ENCODE measurements at regions not wholly inside any gene's neighbourhood (a gene's known extent, or its start where the extent isn't known, plus 50 kb on each side); places are given as distances from the start of the nearest gene placed in this dataset.

DNA sequence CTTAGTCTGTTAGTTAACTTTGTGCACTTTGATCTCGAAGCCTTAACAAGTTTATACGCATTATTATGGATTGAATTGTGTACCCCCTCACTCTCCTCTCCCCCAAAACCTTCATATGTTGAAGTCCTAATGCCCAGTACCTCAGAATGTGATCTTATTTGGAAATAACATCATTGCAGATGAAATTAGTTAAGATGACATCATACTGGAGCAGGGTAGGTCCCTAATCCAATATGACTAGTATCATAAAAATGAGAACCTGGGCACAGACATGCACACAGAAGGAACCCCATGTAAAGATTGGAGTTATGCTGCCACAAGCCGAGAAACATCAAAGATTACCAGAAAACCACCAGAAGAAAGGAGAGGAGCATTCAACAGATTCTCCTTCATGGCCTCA lies 85.8 kb upstream of the TSC22D1 start:
- Mint-ChIP-seq H3K9me3 (no peaks in the 10 kb centered on the region), H3K4me1 (ENCODE audit: low read depth) (peaks cover 20% of the 10 kb centered on the region), H3K27ac (no peak overlapping the region), H3K27me3 (ENCODE audit: insufficient read depth) (no peaks in the 10 kb centered on the region; the same call in 1 of the 2 replicates), H3K36me3 (ENCODE audit: low read depth) (no peaks in the 10 kb centered on the region), H3K4me3 (no peak overlapping the region)
- TF ChIP-seq, protein P1, sequence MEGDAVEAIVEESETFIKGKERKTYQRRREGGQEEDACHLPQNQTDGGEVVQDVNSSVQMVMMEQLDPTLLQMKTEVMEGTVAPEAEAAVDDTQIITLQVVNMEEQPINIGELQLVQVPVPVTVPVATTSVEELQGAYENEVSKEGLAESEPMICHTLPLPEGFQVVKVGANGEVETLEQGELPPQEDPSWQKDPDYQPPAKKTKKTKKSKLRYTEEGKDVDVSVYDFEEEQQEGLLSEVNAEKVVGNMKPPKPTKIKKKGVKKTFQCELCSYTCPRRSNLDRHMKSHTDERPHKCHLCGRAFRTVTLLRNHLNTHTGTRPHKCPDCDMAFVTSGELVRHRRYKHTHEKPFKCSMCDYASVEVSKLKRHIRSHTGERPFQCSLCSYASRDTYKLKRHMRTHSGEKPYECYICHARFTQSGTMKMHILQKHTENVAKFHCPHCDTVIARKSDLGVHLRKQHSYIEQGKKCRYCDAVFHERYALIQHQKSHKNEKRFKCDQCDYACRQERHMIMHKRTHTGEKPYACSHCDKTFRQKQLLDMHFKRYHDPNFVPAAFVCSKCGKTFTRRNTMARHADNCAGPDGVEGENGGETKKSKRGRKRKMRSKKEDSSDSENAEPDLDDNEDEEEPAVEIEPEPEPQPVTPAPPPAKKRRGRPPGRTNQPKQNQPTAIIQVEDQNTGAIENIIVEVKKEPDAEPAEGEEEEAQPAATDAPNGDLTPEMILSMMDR (IDR thresholded peaks at IDR 0.05) = no peak
- no peak for DNase-seq

DNA sequence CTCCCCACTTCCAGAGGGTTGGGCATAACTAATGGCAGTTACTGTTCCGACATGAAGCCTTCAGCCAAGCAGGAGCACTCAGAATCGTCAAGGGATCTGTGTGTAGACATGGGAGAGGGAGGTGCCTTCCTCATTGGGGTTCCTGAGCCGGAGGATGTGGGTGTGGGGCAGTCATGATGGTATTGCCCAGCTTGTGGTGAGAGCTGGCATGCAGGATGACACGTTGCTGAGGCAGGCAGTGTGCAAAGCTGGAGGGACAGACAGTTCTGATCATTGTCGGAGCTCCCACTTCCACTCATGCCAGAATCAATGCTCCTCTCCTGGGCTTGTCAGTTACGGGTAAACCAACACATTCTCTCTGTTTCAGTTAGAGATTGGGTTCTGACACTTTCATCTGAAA lies 83.9 kb upstream of the TSC22D1 start:
- Mint-ChIP-seq H3K9me3 (no peaks in the 10 kb centered on the region), H3K27me3 (ENCODE audit: insufficient read depth) (no peaks in the 10 kb centered on the region; the same call in 1 of the 2 replicates), H3K4me1 (ENCODE audit: low read depth) (peaks cover 29% of the 10 kb centered on the region), H3K36me3 (ENCODE audit: low read depth) (no peaks in the 10 kb centered on the region), H3K4me3 (no peak overlapping the region; the same call in 1 of the 2 replicates), H3K27ac (no peak overlapping the region)
- peak; percentile 18 for DNase-seq
- TF ChIP-seq, protein P1 (IDR thresholded peaks at IDR 0.05) = no peak

DNA sequence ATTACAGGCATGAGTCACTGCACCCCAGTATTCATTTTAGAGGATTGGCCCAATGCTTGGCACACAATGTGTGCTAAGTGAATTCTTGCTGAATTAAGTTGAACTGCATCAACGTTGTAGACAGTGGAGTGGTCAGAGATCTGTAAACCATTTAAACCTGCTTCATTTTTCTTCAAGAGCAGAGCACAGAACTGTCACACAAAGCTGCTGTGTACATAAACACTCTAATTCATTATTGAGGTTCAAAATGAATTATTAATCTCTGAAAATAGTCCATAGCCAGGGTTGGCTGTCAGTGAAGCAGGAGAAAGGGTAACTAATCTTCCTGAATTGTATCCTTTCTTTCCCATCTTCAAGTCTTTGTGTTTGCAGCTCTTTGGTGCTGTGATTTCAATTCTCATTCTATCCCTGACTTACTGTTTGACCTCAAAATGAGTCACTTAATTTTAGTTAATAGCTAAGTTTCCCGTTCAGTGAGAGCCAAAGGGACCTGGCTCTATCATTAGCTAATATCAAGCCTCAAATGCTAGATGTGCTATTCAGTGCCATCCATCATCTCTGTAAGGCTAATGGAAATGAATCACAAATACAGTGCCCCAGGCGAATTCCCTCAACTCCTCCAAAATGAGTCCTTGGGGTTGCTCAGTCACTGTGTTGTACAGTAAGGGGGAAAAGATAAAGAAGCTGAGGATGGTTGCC lies 77.0 kb upstream of the TSC22D1 start:
- H3K27ac Mint-ChIP-seq = peak overlapping the region; percentile 61

DNA sequence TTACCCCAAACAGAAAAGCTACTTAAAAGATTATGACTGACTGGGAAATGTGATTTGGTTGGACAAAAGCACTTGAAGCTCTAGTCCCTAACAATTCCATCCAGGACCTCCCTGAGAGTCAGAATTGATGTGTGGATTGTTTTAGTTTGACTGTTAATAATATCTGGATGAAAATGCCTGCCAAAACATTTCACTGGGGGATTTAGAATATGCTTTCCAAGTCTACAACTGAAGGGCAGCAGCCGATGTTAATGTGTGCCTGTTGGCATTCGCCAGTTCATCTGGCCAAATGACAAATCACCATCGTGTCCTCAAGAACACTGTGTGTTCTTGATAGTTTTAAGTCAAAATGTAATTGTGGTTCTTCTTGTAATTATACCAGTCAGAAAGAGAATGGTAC lies 76.0 kb upstream of the TSC22D1 start:
- TF ChIP-seq, protein P1 (IDR thresholded peaks at IDR 0.05) = no peak
- Mint-ChIP-seq H3K4me3 (no peak overlapping the region), H3K27me3 (ENCODE audit: insufficient read depth) (peaks cover 2% of the 10 kb centered on the region; the same call in 1 of the 2 replicates), H3K27ac (no peak overlapping the region), H3K4me1 (ENCODE audit: low read depth) (peaks cover 24% of the 10 kb centered on the region), H3K36me3 (ENCODE audit: low read depth) (no peaks in the 10 kb centered on the region), H3K9me3 (no peaks in the 10 kb centered on the region)
- DNase-seq = no peak

More for the DNA sequence above, 77.0 kb upstream of the TSC22D1 start:
- Mint-ChIP-seq H3K4me1 (ENCODE audit: low read depth) (peaks cover 24% of the 10 kb centered on the region), H3K36me3 (ENCODE audit: low read depth) (no peaks in the 10 kb centered on the region), H3K27me3 (ENCODE audit: insufficient read depth) (peaks cover 1% of the 10 kb centered on the region; the same call in 1 of the 2 replicates), H3K9me3 (no peaks in the 10 kb centered on the region), H3K4me3 (no peak overlapping the region)
- peak; percentile 65 for DNase-seq
- TF ChIP-seq, protein P1 (IDR thresholded peaks at IDR 0.05) = no peak

DNA sequence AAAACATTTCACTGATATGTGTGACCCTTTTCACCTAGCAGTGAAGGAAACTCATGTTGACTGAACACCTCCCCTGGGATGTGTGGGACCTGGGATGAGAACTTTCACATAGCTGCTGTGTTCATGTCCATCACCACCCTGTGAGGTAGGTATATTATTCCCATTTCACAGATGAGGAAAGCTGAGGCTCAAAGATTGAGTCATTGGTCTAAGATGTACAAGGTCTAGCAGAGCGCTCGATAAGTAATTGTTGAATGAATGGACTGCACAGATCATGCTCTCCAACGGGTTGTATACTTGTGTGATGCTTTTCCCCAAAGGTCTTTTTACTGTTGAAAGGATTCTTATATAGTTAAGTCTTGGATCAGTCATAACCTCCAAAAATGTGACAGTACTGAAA lies 75.6 kb upstream of the TSC22D1 start:
- peaks cover 2% of the 10 kb centered on the region; the same call in 1 of the 2 replicates for H3K27me3 Mint-ChIP-seq (ENCODE audit: insufficient read depth)
- TF ChIP-seq, protein P1 (IDR thresholded peaks at IDR 0.05) = no peak
- no peaks in the 10 kb centered on the region for H3K9me3 Mint-ChIP-seq
- no peaks in the 10 kb centered on the region for H3K36me3 Mint-ChIP-seq (ENCODE audit: low read depth)
- H3K4me1 Mint-ChIP-seq (ENCODE audit: low read depth) = peaks cover 24% of the 10 kb centered on the region
- DNase-seq = no peak
- H3K27ac Mint-ChIP-seq = no peak overlapping the region
- H3K4me3 Mint-ChIP-seq = no peak overlapping the region

Data from HFFc6 (cell line).